ENCODE measurements at regions not wholly inside any gene's neighbourhood (a gene's known extent, or its start where the extent isn't known, plus 50 kb on each side); places are given as distances from the start of the nearest gene placed in this dataset.

GRCh38 chr13:68076046-68076445 is 845.9 kb upstream of the PCDH9 start:
- Histone ChIP-seq H3K4me1 (ENCODE audit: insufficient read depth, insufficient read length) (no peaks in the 10 kb centered on the region), H3K4me3 (ENCODE audit: insufficient read length, low read depth) (no peak overlapping the region), H3K27me3 (ENCODE audit: insufficient read depth, insufficient read length) (no peaks in the 10 kb centered on the region), H3K9ac (ENCODE audit: insufficient read length, low read depth) (no peak overlapping the region), H3K9me3 (ENCODE audit: insufficient read depth, low read length) (no peaks in the 10 kb centered on the region), H3K36me3 (ENCODE audit: insufficient read depth, insufficient read length, low read length) (no peaks in the 10 kb centered on the region)
- no peak for DNase-seq (ENCODE audit: low read depth, low spot score)
- TF ChIP-seq YY1 (IDR thresholded peaks at IDR 0.05; ENCODE audit: insufficient read depth, insufficient read length) (no peak), ZNF274 (IDR thresholded peaks at IDR 0.05; ENCODE audit: low read depth, low read length) (no peak), SUZ12 (IDR thresholded peaks at IDR 0.05; ENCODE audit: extremely low read depth, insufficient read depth, insufficient read length) (no peak)

GRCh38 chr13:68066879-68067513 is 836.9 kb upstream of the PCDH9 start:
- no peak overlapping the region for H3K4me3 ChIP-seq (ENCODE audit: insufficient read length, low read depth)
- no peaks in the 10 kb centered on the region for H3K4me1 ChIP-seq (ENCODE audit: insufficient read depth, insufficient read length)
- no peaks in the 10 kb centered on the region for H3K36me3 ChIP-seq (ENCODE audit: insufficient read depth, insufficient read length, low read length)
- no peak overlapping the region for H3K9ac ChIP-seq (ENCODE audit: insufficient read length, low read depth)
- no peak for TF ChIP-seq ZNF274 (IDR thresholded peaks at IDR 0.05; ENCODE audit: low read depth, low read length)
- no peak for TF ChIP-seq SUZ12 (IDR thresholded peaks at IDR 0.05; ENCODE audit: extremely low read depth, insufficient read depth, insufficient read length)
- TF ChIP-seq YY1 (IDR thresholded peaks at IDR 0.05; ENCODE audit: insufficient read depth, insufficient read length) = no peak
- H3K27me3 ChIP-seq (ENCODE audit: insufficient read depth, insufficient read length) = no peaks in the 10 kb centered on the region
- no peak for DNase-seq (ENCODE audit: low read depth, low spot score)
- no peaks in the 10 kb centered on the region for H3K9me3 ChIP-seq (ENCODE audit: insufficient read depth, low read length)

GRCh38 chr13:68064001-68064770 is 834.0 kb upstream of the PCDH9 start:
- no peaks in the 10 kb centered on the region for H3K9me3 ChIP-seq (ENCODE audit: insufficient read depth, low read length)
- no peak overlapping the region for H3K4me3 ChIP-seq (ENCODE audit: insufficient read length, low read depth)
- no peaks in the 10 kb centered on the region for H3K27me3 ChIP-seq (ENCODE audit: insufficient read depth, insufficient read length)
- TF ChIP-seq SUZ12 (IDR thresholded peaks at IDR 0.05; ENCODE audit: extremely low read depth, insufficient read depth, insufficient read length) = no peak
- no peak for TF ChIP-seq ZNF274 (IDR thresholded peaks at IDR 0.05; ENCODE audit: low read depth, low read length)
- no peak for TF ChIP-seq YY1 (IDR thresholded peaks at IDR 0.05; ENCODE audit: insufficient read depth, insufficient read length)
- H3K9ac ChIP-seq (ENCODE audit: insufficient read length, low read depth) = no peak overlapping the region
- no peaks in the 10 kb centered on the region for H3K4me1 ChIP-seq (ENCODE audit: insufficient read depth, insufficient read length)
- H3K36me3 ChIP-seq (ENCODE audit: insufficient read depth, insufficient read length, low read length) = no peaks in the 10 kb centered on the region
- no peak for DNase-seq (ENCODE audit: low read depth, low spot score)

- DNase-seq (ENCODE audit: low read depth, low spot score) = no peak
- H3K4me1 ChIP-seq (ENCODE audit: insufficient read depth, insufficient read length) = no peaks in the 10 kb centered on the region
- TF ChIP-seq SUZ12 (IDR thresholded peaks at IDR 0.05; ENCODE audit: extremely low read depth, insufficient read depth, insufficient read length) (no peak), YY1 (IDR thresholded peaks at IDR 0.05; ENCODE audit: insufficient read depth, insufficient read length) (no peak), ZNF274 (IDR thresholded peaks at IDR 0.05; ENCODE audit: low read depth, low read length) (no peak)
- H3K27me3 ChIP-seq (ENCODE audit: insufficient read depth, insufficient read length) = no peaks in the 10 kb centered on the region
- no peak overlapping the region for H3K9ac ChIP-seq (ENCODE audit: insufficient read length, low read depth)
- H3K4me3 ChIP-seq (ENCODE audit: insufficient read length, low read depth) = no peak overlapping the region
- no peaks in the 10 kb centered on the region for H3K36me3 ChIP-seq (ENCODE audit: insufficient read depth, insufficient read length, low read length)
- H3K9me3 ChIP-seq (ENCODE audit: insufficient read depth, low read length) = no peaks in the 10 kb centered on the region
These were observed 833.0 kb upstream of the PCDH9 start for GRCh38 chr13:68063181-68063580.

- H3K36me3 ChIP-seq (ENCODE audit: insufficient read depth, insufficient read length, low read length) = no peaks in the 10 kb centered on the region
- H3K9me3 ChIP-seq (ENCODE audit: insufficient read depth, low read length) = no peaks in the 10 kb centered on the region
- TF ChIP-seq ZNF274 (IDR thresholded peaks at IDR 0.05; ENCODE audit: low read depth, low read length) = no peak
- no peak for TF ChIP-seq YY1 (IDR thresholded peaks at IDR 0.05; ENCODE audit: insufficient read depth, insufficient read length)
- TF ChIP-seq SUZ12 (IDR thresholded peaks at IDR 0.05; ENCODE audit: extremely low read depth, insufficient read depth, insufficient read length) = no peak
- no peak overlapping the region for H3K4me3 ChIP-seq (ENCODE audit: insufficient read length, low read depth)
- no peaks in the 10 kb centered on the region for H3K4me1 ChIP-seq (ENCODE audit: insufficient read depth, insufficient read length)
- H3K9ac ChIP-seq (ENCODE audit: insufficient read length, low read depth) = no peak overlapping the region
- DNase-seq (ENCODE audit: low read depth, low spot score) = no peak
- no peaks in the 10 kb centered on the region for H3K27me3 ChIP-seq (ENCODE audit: insufficient read depth, insufficient read length)
These were observed 827.7 kb upstream of the PCDH9 start for GRCh38 chr13:68057836-68058235.

GRCh38 chr13:68056816-68057710 is 826.9 kb upstream of the PCDH9 start:
- no peak for DNase-seq (ENCODE audit: low read depth, low spot score)

GRCh38 chr13:68051910-68052309 is 821.8 kb upstream of the PCDH9 start:
- H3K9ac ChIP-seq (ENCODE audit: insufficient read length, low read depth) = no peak overlapping the region
- TF ChIP-seq ZNF274 (IDR thresholded peaks at IDR 0.05; ENCODE audit: low read depth, low read length) (no peak), SUZ12 (IDR thresholded peaks at IDR 0.05; ENCODE audit: extremely low read depth, insufficient read depth, insufficient read length) (no peak), YY1 (IDR thresholded peaks at IDR 0.05; ENCODE audit: insufficient read depth, insufficient read length) (no peak)
- H3K4me1 ChIP-seq (ENCODE audit: insufficient read depth, insufficient read length) = no peaks in the 10 kb centered on the region
- H3K27me3 ChIP-seq (ENCODE audit: insufficient read depth, insufficient read length) = no peaks in the 10 kb centered on the region
- no peaks in the 10 kb centered on the region for H3K9me3 ChIP-seq (ENCODE audit: insufficient read depth, low read length)
- H3K4me3 ChIP-seq (ENCODE audit: insufficient read length, low read depth) = no peak overlapping the region
- no peak for DNase-seq (ENCODE audit: low read depth, low spot score)
- no peaks in the 10 kb centered on the region for H3K36me3 ChIP-seq (ENCODE audit: insufficient read depth, insufficient read length, low read length)

More at GRCh38 chr13:68056816-68057710, 826.9 kb upstream of the PCDH9 start:
- no peaks in the 10 kb centered on the region for H3K27me3 ChIP-seq (ENCODE audit: insufficient read depth, insufficient read length)
- no peaks in the 10 kb centered on the region for H3K9me3 ChIP-seq (ENCODE audit: insufficient read depth, low read length)
- H3K4me1 ChIP-seq (ENCODE audit: insufficient read depth, insufficient read length) = no peaks in the 10 kb centered on the region
- no peak for TF ChIP-seq SUZ12 (IDR thresholded peaks at IDR 0.05; ENCODE audit: extremely low read depth, insufficient read depth, insufficient read length)
- no peak overlapping the region for H3K4me3 ChIP-seq (ENCODE audit: insufficient read length, low read depth)
- H3K36me3 ChIP-seq (ENCODE audit: insufficient read depth, insufficient read length, low read length) = no peaks in the 10 kb centered on the region
- no peak overlapping the region for H3K9ac ChIP-seq (ENCODE audit: insufficient read length, low read depth)
